HG02981 (cell line): ENCODE measurements at regions not wholly inside any gene's neighbourhood (a gene's known extent, or its start where the extent isn't known, plus 50 kb on each side); places are given as distances from the start of the nearest gene placed in this dataset.
"Not testable (repeated sequence)": the region's sequence is repeated elsewhere in the genome, so short reads cannot be mapped to it uniquely, and the experiment has no call there.

Experiments
- ATAC-seq: cut with Tn5 transposase; IDR thresholded peaks from one replicate; pipeline ENCODE4 v1.9.1; 2021; ENCODE audit warnings: mild to moderate bottlenecking, moderate library complexity; ENCODE audit not compliant: unreplicated experiment

DNA sequence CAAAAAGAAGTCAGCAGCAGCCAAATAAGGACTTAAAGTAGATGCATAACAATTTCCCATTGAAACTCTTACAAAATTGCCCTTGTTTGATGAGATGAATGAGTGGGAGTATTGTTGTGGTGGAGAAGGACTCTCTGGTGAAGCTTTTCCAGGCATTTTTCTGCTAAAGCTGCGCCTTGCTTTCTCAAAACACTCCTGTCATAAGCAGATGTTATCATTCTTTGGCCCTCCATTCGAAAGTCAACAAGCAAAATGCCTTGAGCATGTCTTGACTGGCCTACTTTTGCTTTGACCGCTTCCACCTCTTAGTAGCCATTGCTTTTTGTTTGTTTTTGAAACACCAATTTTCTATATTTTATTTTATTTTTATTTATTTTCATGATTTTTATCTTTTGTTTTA lies 340.9 kb upstream of the FGF13 start:
- no peak for ATAC-seq

DNA sequence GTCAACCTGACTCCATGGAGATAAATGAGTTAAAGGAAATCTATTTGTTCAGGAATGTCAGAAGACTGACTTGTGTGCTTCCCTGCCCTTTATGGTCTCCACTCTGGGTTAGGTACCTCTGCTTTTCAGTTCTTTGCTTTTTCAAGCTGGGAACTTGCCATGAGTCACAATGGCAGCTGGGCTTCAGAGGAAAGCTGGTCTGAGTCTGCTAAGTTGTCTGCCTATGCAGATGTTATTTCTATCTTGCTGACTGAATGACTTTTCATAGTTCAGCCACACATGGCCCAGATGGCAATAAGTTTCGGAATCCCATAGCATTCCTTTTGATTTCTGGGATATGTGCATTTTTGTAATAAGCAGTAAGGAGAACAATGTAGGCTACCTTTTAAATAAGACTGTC lies 337.9 kb upstream of the FGF13 start:
- ATAC-seq = no peak

DNA sequence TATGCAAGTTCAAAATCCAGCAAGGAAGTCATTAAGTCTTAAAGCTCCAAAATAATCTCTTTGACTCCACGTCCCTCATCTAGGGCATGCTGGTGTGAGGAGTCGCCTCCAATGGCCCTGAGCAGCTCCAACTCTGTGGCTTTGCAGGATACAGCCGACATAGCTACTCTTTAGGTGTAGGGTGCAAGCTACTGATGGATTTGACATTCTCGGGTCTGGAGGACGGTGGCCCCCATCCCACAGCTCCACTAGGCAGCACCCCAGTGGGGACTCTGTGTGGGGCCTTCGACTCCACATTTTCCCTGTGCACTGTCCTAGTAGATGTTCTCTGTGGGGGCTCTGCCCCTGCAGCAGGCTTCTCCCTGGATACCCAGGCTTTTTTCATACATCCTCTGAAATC lies 333.2 kb upstream of the FGF13 start:
- no peak for ATAC-seq

- ATAC-seq = no peak
These were observed 327.5 kb upstream of the FGF13 start for GRCh38 chrX:139039041-139039440.

DNA sequence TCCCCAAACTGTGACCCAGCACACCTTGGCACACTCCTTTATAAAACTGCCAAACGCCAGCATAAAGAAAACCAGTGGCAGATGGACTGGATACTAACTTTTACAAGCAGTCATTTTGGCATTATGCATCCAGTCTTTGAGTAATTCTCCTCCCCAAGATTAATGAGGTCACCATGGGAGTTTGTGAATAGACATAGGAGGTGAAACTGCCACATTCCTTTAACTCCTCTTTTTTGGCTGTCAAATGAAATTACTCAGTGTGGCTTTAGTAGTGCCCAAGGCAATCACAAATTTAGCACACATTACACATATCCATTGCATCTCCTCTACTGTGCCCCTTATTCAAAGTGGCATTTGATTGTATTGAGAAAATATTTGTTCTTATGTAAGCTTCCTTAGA lies 315.3 kb upstream of the FGF13 start:
- ATAC-seq = no peak

DNA sequence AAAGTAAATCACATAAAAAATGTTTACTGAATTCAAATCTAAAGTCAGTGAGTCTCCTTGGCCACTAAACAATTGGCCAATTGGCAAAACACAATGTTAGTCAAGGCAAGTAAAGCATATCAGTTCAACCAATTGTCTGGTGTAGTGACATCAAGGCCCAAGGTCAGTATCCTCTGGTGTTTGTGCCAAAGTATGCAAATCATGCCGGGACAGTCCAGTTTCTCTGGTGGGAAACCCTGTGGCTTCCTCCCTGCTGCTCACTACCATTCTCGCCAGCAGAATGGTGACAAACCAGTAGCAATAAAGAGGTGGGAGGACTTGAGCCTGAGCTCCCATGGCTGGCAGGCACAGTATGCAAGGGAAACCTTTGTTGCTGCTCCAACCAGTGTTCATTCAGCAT lies 314.9 kb upstream of the FGF13 start:
- no peak for ATAC-seq

DNA sequence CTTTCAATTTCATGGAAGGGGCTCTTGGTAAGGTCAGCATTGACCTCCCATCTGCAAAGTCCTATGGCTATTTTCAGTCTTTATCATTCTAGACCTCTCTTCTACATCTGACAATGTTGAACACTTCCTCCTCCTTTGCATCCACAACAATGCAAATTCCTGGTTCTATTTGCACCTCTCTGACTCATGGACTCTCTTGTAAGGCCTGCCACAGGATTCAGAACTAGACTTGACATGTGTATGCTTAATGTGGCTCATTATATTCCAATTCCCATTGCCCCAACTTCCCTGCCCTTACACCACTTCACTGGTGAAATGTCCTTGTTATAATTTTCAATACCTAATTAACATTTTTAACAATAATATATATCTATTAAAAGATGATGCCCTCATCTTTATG lies 314.3 kb upstream of the FGF13 start:
- no peak for ATAC-seq

- ATAC-seq = no peak
These were observed 312.0 kb upstream of the FGF13 start for GRCh38 chrX:139023531-139023930.

DNA sequence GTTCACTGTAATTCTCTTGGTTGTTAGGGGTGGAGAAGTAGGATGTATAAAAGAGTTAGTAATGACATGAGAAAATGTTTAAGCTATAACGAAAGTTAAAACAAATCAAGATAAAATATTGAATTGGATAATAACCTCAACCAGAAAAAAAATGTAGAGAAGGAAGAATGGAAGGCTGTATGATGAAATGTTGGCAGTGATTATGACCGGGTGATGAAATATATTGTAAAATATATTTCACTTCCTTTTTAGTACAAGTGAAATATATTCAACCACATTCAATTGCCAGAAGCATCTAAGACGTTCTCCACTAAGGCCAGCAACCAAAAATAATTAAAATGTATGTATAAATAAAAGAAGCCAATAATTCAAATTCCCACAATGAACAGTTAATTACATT lies 309.3 kb upstream of the FGF13 start:
- ATAC-seq = no peak

DNA sequence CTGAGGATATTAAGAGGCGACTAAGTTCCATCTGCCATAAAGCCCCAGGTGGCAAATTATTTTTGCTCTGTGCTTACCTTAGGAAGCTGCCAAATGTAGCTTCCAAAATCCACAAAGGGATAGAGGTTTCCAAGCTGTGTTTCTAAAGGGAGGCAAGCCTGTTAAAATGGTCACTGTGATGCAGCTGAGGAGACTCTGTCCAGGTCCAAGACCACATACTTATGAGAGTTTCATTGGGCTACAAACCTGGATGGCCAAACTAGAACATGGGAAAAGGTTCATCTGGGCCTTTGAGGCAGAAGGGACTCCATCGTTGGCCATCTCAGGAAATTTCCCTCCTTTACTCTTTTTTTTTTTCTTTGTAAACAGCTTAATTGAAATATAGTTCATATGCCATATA lies 306.9 kb upstream of the FGF13 start:
- ATAC-seq = no peak

GRCh38 chrX:139015627-139016026 lies 304.1 kb upstream of the FGF13 start:
- no peak for ATAC-seq

DNA sequence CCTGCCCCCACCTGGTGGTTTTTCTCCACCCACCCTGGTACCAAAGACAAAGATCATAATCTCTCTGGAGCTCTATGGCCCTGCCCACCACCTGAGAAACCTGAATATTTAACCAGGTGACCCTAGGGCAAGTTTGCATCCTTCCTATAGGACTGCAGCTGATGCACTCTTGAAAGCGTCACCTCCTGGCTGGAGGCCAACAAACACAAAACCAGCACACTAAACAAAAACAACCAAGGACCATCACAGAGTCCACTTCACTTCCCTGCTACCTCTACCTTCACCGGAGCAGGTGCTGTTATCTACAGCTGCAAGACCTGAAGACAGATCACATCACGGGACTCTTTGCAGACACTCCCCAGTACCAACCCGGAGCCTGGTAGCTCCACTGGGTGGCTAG lies 296.7 kb upstream of the FGF13 start:
- ATAC-seq = no peak

GRCh38 chrX:139003856-139004527 lies 292.5 kb upstream of the FGF13 start:
- not testable (repeated sequence) for ATAC-seq

DNA sequence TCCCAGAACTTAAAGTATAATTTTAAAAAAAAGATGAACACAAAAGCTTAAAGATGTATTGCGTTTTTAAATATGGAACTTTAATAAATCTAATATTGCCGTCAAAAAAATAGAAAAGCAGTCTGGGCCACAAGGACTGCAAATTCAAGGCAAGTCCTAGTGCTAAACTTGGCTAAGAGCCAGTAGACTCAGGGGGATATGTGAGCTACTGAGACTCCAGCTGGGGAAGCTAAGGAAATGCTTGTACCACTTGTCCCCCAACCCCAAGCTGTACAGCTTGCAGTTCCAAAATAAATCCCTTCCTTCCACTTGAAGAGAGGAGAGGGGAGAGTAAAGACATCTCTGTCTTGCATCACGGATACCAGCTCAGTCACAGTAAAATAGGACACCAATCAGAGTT lies 290.8 kb upstream of the FGF13 start:
- no peak for ATAC-seq

- ATAC-seq = no peak
These were observed 284.8 kb upstream of the FGF13 start for GRCh38 chrX:138996268-138996667.

DNA sequence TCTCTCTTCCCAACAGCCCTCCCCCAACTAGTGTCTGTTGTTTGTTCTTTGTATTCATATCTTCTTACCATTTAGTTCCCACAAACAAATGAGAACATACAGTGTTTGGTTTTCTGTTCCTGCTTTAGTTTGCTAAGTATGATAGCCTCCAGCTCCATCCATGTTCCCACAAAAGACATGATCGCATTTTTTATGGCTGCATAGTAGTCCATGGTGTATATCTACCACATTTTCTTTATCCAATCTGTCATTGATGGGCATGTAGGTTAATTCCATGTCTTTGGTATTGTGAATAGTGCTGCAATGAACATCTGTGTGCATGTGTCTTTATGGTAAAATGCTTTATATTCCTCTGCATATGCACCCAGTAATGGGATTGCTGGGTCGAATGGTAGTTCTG lies 283.9 kb upstream of the FGF13 start:
- ATAC-seq = no peak

- ATAC-seq = not testable (repeated sequence)
These were observed 278.9 kb upstream of the FGF13 start for GRCh38 chrX:138990425-138990824.

GRCh38 chrX:138986866-138987265 lies 275.3 kb upstream of the FGF13 start:
- ATAC-seq = no peak

GRCh38 chrX:138986235-138986634 lies 274.7 kb upstream of the FGF13 start:
- no peak for ATAC-seq

DNA sequence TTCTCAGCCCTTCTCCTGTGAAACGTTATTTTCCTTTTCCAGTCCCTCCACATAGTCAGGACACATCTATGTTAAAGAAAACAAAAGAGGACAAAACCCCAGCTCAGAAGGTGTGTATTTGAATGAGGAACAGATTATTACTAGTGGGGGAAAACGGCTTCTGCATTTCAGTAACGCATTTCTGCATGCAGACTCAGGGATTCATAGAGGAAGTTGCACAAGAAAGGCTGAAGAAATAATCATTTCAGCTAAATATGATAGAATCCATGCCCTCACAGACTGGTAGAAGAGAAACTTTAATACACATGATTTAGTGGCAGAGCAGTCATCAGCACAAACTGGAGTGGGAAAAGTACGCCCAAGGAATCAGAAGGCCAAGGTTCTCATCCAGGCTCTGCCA lies 270.8 kb upstream of the FGF13 start:
- no peak for ATAC-seq

GRCh38 chrX:138964501-138964900 lies 253.0 kb upstream of the FGF13 start:
- ATAC-seq = no peak

DNA sequence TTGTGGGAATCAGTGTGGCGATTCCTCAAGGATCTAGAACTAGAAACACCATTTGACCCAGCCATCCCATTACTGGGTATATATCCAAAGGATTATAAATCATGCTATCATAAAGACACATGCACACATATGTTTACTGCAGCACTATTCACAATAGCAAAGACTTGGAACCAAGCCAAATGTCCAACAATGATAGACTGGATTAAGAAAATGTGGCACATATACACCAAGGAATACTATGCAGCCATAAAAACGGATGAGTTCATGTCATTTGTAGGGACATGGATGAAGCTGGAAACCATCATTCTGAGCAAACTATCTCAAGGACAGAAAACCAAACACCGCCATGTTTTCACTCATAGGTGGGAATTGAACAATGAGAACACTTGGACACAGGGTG lies 250.9 kb upstream of the FGF13 start:
- not testable (repeated sequence) for ATAC-seq

DNA sequence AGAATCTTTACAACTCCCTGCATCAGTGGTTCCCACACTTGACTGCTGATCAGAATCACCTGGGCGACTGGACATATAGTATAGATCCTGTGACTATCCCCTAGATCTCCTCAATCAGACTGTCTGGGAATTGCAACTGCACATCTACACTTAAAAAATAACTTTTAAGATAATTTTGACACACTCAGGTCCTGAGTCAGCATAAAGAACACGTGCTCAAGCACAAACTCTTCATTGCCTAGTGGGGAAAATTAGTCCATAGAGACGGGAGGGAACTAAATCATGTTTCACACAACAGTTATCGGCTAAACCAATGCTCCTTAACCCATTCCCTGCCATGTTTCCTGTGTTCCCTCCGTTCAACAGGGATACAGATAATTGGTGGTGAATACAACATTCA lies 243.5 kb upstream of the FGF13 start:
- no peak for ATAC-seq
